IPS DF 6.9 (cell line): ENCODE measurements at regions not wholly inside any gene's neighbourhood (a gene's known extent, or its start where the extent isn't known, plus 50 kb on each side); places are given as distances from the start of the nearest gene placed in this dataset.

Experiments used
- DNase-seq: peaks from one replicate; pipeline ENCODE4 v3.0.0-alpha.2; 2013; ENCODE audit warnings: low read depth, low spot score
- H3K27ac ChIP-seq: one replicate; pipeline ENCODE4 v1.5.1; 2013; ENCODE audit warnings: low read length, control low read depth
- H3K27me3 ChIP-seq: 2 replicates; pipeline ENCODE4 v1.6.1; 2013; ENCODE audit warnings: mild to moderate bottlenecking, low read length; ENCODE audit not compliant: control insufficient read depth, insufficient read depth
- H3K36me3 ChIP-seq: 2 replicates; pipeline ENCODE4 v1.6.1; 2013; ENCODE audit warnings: low read length; ENCODE audit not compliant: control insufficient read depth, insufficient read depth
- H3K4me1 ChIP-seq: 2 replicates; pipeline ENCODE4 v1.6.1; 2013; ENCODE audit warnings: low read length; ENCODE audit not compliant: control insufficient read depth, insufficient read depth
- H3K4me3 ChIP-seq: 2 replicates; pipeline ENCODE4 v1.5.1; 2013; ENCODE audit warnings: mild to moderate bottlenecking, low read length
- H3K9me3 ChIP-seq: 2 replicates; pipeline ENCODE4 v1.6.1; 2013; ENCODE audit warnings: low read length, inconsistent platforms; ENCODE audit not compliant: control insufficient read depth, insufficient read depth
- WGBS: extraction: QIAGEN DNeasy Blood & Tissue Kit; methylation state at CpG from one replicate; pipeline ENCODE4 v1.1.7; 2013; ENCODE audit warnings: mixed read lengths, missing lambda C conversion rate; ENCODE audit not compliant: insufficient read length, insufficient coverage; 5-methylcytosine and 5-hydroxymethylcytosine counted together

DNA sequence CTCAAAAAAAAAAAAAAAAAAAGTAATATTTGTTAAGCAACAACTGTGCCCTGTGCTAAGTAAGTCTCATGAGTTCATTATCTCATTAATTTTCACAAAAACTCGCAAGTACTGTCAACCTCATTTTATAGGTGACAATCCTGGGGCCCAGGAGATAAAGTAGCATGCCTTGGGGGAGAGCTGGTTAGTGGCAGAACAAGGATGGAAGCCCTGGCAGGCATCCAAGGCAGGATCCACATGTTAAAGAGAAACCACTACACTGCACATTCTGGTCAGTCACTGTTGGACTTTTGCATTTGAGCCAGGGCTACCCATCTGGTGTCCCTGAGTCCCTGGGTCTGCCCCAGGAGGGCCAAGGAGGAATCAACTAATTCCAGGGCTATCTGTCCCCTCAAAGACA, 54.6 kb downstream of the ZFP36L2 start:
- no peak for DNase-seq
- no peaks in the 10 kb centered on the region for H3K27me3 ChIP-seq
- peaks cover 6% of the 10 kb centered on the region for H3K9me3 ChIP-seq
- H3K36me3 ChIP-seq, result no peaks in the 10 kb centered on the region
- no CpG with 5 or more reads among the region's 1 CpG for WGBS
- no peak overlapping the region for H3K27ac ChIP-seq
- H3K4me3 ChIP-seq, result no peak overlapping the region
- H3K4me1 ChIP-seq, result peaks cover 3% of the 10 kb centered on the region

DNA sequence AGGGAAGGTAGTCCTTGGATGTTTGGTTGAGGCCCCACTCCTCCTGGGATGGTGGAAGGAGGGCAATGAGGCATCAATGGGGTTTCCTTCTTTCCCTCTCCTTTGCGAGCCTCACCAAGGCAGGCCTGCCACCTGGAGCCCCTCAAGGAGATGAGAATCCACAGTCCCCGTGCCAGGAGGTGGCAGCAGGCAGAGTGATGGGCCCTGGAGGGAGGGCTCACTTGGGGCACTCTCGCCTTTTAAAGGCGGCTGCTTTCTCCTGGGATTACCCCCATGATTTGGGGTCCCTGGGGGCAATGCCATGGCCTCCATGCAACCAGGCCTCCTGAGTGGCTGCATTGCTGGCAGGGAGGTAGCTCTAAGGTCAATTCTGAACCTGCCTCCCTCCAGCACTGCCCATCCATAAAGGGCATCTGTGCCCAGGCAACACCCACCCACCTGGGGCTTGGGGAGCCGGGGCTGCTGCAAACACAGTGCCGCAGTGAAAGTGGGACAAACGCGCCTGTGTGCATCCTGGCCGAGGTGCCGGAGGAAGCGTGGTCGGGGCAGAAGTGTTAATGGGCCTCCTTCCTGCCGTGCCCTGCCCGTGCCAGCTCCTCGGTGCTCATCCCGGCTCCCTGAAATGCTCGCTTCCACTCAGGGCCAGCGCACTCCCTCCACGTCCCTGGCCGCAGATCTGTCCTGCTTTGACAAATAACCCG, 55.9 kb downstream of the ZFP36L2 start:
- WGBS, result no CpG with 5 or more reads among the region's 21 CpGs

DNA sequence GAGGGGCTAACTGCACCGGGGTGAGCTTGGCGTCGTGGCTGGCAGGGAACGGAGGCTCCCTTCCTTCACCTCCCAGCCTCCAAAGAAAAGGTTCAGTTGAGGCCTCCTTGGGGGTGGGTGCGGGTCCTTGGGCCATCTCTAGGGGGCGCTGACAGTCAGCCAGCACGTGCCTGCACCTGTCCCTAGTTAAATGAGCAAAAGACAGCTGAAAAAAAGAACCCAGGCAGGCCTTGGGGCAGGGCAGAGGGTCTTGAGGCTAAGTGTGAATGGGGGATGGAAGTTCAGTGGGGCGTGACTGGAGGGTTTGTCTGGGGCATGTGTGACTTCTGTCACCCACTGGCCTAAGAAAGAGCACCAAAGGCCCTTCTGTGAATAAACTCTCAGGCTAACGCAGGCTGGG, 56.4 kb downstream of the ZFP36L2 start:
- no peak for DNase-seq
- Histone ChIP-seq H3K9me3 (peaks cover 1% of the 10 kb centered on the region), H3K4me1 (peaks cover 3% of the 10 kb centered on the region), H3K27me3 (no peaks in the 10 kb centered on the region), H3K36me3 (no peaks in the 10 kb centered on the region), H3K4me3 (no peak overlapping the region), H3K27ac (no peak overlapping the region)
- no CpG with 5 or more reads among the region's 9 CpGs for WGBS

More for the DNA sequence above, 55.9 kb downstream of the ZFP36L2 start:
- no peaks in the 10 kb centered on the region for H3K27me3 ChIP-seq
- peaks cover 3% of the 10 kb centered on the region for H3K4me1 ChIP-seq
- H3K27ac ChIP-seq, result no peak overlapping the region
- no peaks in the 10 kb centered on the region for H3K36me3 ChIP-seq
- no peak overlapping the region for H3K4me3 ChIP-seq
- DNase-seq, result no peak
- H3K9me3 ChIP-seq, result peaks cover 3% of the 10 kb centered on the region

DNA sequence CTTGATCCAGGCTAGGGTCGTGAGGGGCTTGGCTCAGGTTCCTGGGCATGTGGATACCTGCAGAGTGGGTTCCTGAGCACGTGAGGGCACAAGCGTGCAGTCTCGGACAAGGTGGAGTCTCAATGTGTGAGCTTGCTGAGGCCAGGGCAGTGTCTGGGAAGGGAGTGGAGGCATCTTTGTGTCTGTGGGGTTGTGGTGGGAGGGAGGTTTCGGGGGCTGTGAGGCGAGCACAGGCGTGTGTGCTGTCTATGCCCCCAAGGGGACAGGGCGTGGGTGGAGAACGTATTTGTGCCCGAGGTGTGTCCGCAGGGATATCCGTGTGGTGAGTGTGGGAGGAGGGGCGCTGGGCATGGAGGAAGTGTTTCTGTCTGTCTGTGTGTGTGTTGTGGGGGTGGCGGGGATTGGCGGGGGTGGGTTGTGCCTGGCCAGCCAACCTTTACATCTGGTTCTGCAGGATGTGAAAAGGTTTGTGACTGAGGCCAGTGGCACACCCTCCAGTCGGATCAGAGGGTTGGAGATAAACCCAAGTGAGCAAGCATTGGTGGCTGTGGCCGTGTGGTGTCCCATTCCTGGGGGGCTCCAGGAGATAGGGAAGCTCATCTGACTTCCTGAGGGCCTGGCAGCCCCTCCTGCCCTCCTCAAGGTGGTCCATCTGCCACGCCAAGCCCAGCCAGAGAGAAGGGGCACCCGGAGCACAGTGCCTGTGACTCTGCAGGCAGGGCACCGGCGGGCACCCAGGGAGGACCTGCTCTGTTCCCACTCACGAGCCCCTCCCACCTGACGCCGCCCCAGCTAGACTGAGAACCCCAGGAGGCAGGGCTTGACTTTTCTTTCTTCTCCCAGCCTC, 57.1 kb downstream of the ZFP36L2 start:
- H3K36me3 ChIP-seq, result no peaks in the 10 kb centered on the region
- peaks cover 3% of the 10 kb centered on the region for H3K4me1 ChIP-seq
- no peaks in the 10 kb centered on the region for H3K27me3 ChIP-seq
- no peak overlapping the region for H3K4me3 ChIP-seq
- no peak overlapping the region for H3K27ac ChIP-seq
- WGBS, result no CpG with 5 or more reads among the region's 24 CpGs
- no peak for DNase-seq
- no peaks in the 10 kb centered on the region for H3K9me3 ChIP-seq

DNA sequence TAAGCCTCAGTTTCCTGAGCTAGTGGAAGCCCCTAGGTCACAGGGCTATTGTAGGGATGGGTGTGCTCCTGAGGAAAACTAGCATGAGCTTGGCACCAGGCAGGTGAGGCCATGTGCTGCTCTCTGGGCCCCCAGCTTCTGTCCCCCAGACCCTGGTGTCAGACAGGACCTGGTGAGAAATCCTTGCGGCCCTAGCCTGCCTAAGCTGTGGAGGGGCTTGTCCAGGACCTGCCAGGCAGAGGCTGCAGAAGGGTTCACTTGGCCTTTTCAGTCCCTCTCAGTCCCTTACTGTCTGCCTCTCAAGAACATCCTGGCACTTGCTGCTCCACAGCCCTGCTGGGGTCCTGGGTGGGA, 58.4 kb downstream of the ZFP36L2 start:
- no peaks in the 10 kb centered on the region for H3K27me3 ChIP-seq
- no peak overlapping the region for H3K27ac ChIP-seq
- no CpG with 5 or more reads among the region's 1 CpG for WGBS
- no peaks in the 10 kb centered on the region for H3K36me3 ChIP-seq
- no peaks in the 10 kb centered on the region for H3K9me3 ChIP-seq
- H3K4me3 ChIP-seq, result no peak overlapping the region
- H3K4me1 ChIP-seq, result peaks cover 3% of the 10 kb centered on the region
- DNase-seq, result no peak

DNA sequence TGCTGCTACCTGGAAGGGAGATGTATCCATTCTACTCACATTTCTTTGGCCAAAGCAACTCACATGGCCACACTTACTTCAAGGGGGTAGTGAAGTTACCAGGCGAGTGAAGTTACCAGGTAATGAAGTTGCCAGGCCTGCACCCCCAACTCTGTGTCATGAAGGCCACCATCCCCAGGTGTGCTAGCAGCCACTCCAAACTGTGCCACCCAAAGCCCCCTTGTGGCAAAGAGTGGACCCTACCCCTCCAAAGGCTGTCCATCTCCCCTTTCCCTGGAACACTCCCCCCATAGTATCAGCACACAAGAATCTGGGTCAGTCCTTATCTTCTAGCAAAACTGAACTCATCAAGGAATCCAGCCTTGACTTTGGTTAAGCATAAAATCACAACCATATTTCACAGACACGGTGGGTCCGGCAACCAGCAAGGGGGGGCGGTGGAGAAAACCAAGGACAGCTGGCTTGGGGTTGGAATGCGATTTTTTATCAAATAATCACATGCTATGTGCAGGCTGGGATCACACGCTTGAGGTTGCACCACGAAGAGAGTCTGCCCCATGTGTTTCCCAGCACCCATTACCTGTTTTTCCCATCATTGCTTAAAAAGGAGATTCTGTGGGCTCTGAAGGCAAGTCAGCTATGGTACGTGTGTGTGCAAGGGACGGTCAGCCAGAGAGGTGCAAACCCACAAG, 60.9 kb downstream of the ZFP36L2 start:
- H3K27ac ChIP-seq, result no peak overlapping the region
- no CpG with 5 or more reads among the region's 9 CpGs for WGBS
- no peak for DNase-seq

DNA sequence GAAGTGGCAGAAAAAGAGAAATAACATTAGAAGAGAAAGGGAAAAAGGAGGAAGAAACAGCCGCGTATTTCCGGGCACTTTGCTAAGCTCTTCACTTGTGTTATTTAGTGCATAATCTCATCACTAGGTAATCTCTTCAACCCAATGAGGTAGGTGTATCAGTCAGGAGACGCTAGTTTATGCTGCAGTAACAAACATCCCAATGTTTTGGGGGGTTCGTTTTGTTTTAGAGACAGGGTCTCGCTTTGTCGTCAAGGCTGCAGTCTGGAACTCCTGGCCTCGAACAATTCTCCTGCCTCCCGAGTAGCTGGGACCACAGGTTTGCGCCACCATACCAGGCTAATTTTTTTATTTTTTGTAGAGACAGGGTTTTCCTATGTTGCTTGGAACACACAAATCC, 61.7 kb downstream of the ZFP36L2 start:
- H3K27me3 ChIP-seq, result no peaks in the 10 kb centered on the region
- peaks cover 3% of the 10 kb centered on the region for H3K4me1 ChIP-seq
- DNase-seq, result no peak
- no peaks in the 10 kb centered on the region for H3K9me3 ChIP-seq
- H3K4me3 ChIP-seq, result no peak overlapping the region
- WGBS, result no CpG with 5 or more reads among the region's 10 CpGs
- no peaks in the 10 kb centered on the region for H3K36me3 ChIP-seq
- H3K27ac ChIP-seq, result no peak overlapping the region

More for the DNA sequence above, 60.9 kb downstream of the ZFP36L2 start:
- Histone ChIP-seq H3K4me3 (no peak overlapping the region), H3K9me3 (no peaks in the 10 kb centered on the region), H3K27me3 (no peaks in the 10 kb centered on the region), H3K4me1 (peaks cover 3% of the 10 kb centered on the region), H3K36me3 (no peaks in the 10 kb centered on the region)

DNA sequence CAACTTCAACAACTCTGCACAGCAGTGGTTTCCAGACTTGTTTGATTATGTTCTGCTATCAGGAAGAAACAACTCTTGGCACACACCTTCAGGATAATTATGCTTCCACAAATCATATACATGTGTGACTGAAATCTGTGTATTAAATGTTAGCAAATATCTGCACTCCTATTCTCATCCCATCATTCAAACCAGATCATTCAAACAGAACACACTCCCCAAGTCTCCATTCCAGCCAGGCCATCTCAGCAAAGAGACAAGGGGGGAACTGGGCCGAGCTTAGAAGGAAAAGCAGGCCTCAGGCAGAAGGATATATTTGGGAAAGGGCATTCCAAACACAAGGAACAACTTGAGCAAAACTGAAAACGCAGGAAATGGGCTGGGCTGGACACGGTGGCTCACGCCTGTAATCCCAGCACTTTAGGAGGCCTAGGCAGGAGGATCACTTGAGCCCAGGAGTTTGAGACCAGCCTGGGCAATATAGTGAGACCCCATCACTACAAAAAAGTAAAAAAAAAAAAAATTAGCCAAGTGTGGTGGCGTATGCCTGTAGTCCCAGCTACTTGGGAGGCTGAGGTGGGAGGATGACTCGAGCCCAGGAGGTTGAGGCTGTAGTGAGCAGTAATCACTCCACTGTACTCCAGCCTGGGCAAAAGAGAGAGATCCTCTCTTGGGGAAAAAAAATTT, 62.7 kb downstream of the ZFP36L2 start:
- H3K4me3 ChIP-seq, result no peak overlapping the region
- H3K4me1 ChIP-seq, result no peaks in the 10 kb centered on the region
- DNase-seq, result no peak
- no peak overlapping the region for H3K27ac ChIP-seq
- H3K27me3 ChIP-seq, result no peaks in the 10 kb centered on the region
- WGBS, result no CpG with 5 or more reads among the region's 6 CpGs
- H3K9me3 ChIP-seq, result no peaks in the 10 kb centered on the region
- no peaks in the 10 kb centered on the region for H3K36me3 ChIP-seq

DNA sequence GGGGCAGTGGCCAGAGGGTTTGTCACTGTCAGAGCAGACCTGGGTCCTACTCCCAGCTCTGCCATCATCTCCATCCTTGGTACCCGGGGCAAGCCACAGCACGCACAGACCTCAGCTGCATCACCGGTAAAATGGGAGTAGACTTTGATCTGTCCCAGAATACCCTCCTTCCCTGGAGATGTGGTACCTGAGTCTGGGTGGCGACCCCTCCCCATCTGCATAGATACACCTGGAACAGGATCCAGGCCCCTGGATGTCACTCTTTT, 64.0 kb downstream of the ZFP36L2 start:
- Histone ChIP-seq H3K4me1 (no peaks in the 10 kb centered on the region), H3K9me3 (no peaks in the 10 kb centered on the region), H3K27ac (no peak overlapping the region), H3K4me3 (no peak overlapping the region), H3K27me3 (no peaks in the 10 kb centered on the region), H3K36me3 (no peaks in the 10 kb centered on the region)
- DNase-seq, result no peak
- WGBS, result no CpG with 5 or more reads among the region's 4 CpGs
